ENCODE measurements at regions not wholly inside any gene's neighbourhood (a gene's known extent, or its start where the extent isn't known, plus 50 kb on each side); places are given as distances from the start of the nearest gene placed in this dataset.
"Not testable (repeated sequence)": the region's sequence is repeated elsewhere in the genome, so short reads cannot be mapped to it uniquely, and the experiment has no call there.

GRCh38 chr21:28066596-28067387, 925.9 kb downstream of the LTN1 start:
- Histone ChIP-seq H3K4me3 (ENCODE audit: low read length in 2 of 2) (no peak overlapping the region), H3K27me3 (ENCODE audit: insufficient read depth, low read length) (no peaks in the 10 kb centered on the region), H3K4me1 (ENCODE audit: insufficient read depth, low read length) (no peaks in the 10 kb centered on the region), H3K27ac (ENCODE audit: low read depth, low read length) (no peak overlapping the region), H3K36me3 (ENCODE audit: insufficient read depth, low read length) (no peaks in the 10 kb centered on the region), H3K9me3 (ENCODE audit: control insufficient read depth in 1 of 2, low read length in 2 of 2) (no peaks in the 10 kb centered on the region)
- Mint-ChIP-seq H3K9me3 (peaks cover 0 to 4% (median 0%) of the 10 kb centered on the region in 8 donors), H3K27ac (no peak overlapping the region), H3K4me1 (no peaks in the 10 kb centered on the region), H3K27me3 (no peaks in the 10 kb centered on the region), H3K4me3 (no peak overlapping the region), H3K36me3 (no peaks in the 10 kb centered on the region)
- no peak for DNase-seq
- POLR2A ChIA-PET (ENCODE audit: partially characterized antibody) = no interaction called here
- CTCF ChIA-PET (ENCODE audit: partially characterized antibody) = no interaction called here
- intact Hi-C loops (cut with micrococcal nuclease) = no loop called here

DNA sequence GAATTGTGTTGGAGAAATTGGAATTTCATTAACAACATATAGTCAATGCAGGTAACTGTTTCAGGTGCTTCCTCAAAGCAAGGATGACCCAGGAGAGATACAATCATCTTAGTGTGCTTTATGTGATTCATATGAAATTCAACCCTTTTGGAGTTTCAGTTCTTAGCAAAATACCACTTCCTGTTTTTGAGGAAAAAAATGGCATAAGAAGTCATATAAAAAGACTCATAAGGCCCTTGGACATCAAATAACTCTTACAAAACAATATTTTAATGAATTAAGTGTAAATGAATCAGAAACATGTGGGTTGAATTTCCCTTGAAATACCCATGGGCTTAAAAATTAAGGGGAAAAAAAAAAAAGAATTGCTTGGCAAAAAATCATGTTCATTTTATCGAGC, 926.6 kb downstream of the LTN1 start:
- POLR2A ChIA-PET (ENCODE audit: partially characterized antibody) = no interaction called here
- no peak overlapping the region for H3K4me3 ChIP-seq (ENCODE audit: low read length in 2 of 2)
- no peaks in the 10 kb centered on the region for H3K9me3 ChIP-seq (ENCODE audit: control insufficient read depth in 1 of 2, low read length in 2 of 2)
- no peaks in the 10 kb centered on the region for H3K36me3 ChIP-seq (ENCODE audit: insufficient read depth, low read length)
- CTCF ChIA-PET (ENCODE audit: partially characterized antibody) = no interaction called here
- H3K27me3 ChIP-seq (ENCODE audit: insufficient read depth, low read length) = no peaks in the 10 kb centered on the region
- H3K27ac ChIP-seq (ENCODE audit: low read depth, low read length) = no peak overlapping the region
- no peak overlapping the region for H3K27ac Mint-ChIP-seq
- no peak overlapping the region for H3K4me3 Mint-ChIP-seq
- H3K4me1 ChIP-seq (ENCODE audit: insufficient read depth, low read length) = no peaks in the 10 kb centered on the region
- no peak for DNase-seq
- H3K9me3 Mint-ChIP-seq = peaks cover 0 to 4% (median 0%) of the 10 kb centered on the region in 8 donors
- no peaks in the 10 kb centered on the region for H3K27me3 Mint-ChIP-seq
- intact Hi-C loops (cut with micrococcal nuclease) = no loop called here
- H3K36me3 Mint-ChIP-seq = no peaks in the 10 kb centered on the region
- no peaks in the 10 kb centered on the region for H3K4me1 Mint-ChIP-seq

GRCh38 chr21:28063241-28064216, 929.1 kb downstream of the LTN1 start:
- Mint-ChIP-seq H3K27ac (no peak overlapping the region), H3K4me1 (no peaks in the 10 kb centered on the region), H3K27me3 (no peaks in the 10 kb centered on the region), H3K36me3 (no peaks in the 10 kb centered on the region), H3K4me3 (no peak overlapping the region), H3K9me3 (peaks cover 0 to 4% (median 0%) of the 10 kb centered on the region in 8 donors)
- H3K27ac ChIP-seq (ENCODE audit: low read depth, low read length) = no peak overlapping the region
- no peaks in the 10 kb centered on the region for H3K4me1 ChIP-seq (ENCODE audit: insufficient read depth, low read length)
- DNase-seq = no peak
- H3K36me3 ChIP-seq (ENCODE audit: insufficient read depth, low read length) = no peaks in the 10 kb centered on the region
- no peak overlapping the region for H3K4me3 ChIP-seq (ENCODE audit: low read length in 2 of 2)
- intact Hi-C loops (cut with micrococcal nuclease) = no loop called here
- ChIA-PET POLR2A (ENCODE audit: partially characterized antibody) (no interaction called here), CTCF (ENCODE audit: partially characterized antibody) (no interaction called here)
- no peaks in the 10 kb centered on the region for H3K9me3 ChIP-seq (ENCODE audit: control insufficient read depth in 1 of 2, low read length in 2 of 2)
- H3K27me3 ChIP-seq (ENCODE audit: insufficient read depth, low read length) = no peaks in the 10 kb centered on the region

DNA sequence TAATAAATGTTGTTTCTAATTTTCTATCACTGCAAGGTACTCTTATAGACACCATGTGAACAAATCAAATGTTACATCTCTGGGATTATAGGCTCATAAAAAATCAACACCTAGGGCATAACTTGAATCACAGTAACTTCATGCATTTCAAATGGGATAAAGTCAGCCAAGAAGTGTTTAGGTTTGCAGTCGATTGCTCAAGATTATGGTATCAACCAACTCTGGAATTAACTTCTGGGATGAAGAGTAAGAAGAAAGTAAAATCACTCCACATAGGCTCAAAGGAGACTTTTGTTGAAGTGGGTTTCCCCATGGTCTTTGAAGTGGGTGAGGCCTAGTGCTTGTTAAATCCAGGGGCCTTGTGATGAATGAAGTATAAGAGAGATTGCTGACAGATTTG, 939.7 kb downstream of the LTN1 start:
- H3K4me3 Mint-ChIP-seq; DNase-seq; intact Hi-C loops (cut with micrococcal nuclease); H3K27ac ChIP-seq (ENCODE audit: low read depth, low read length); H3K4me1 ChIP-seq (ENCODE audit: insufficient read depth, low read length); H3K36me3 Mint-ChIP-seq; H3K36me3 ChIP-seq (ENCODE audit: insufficient read depth, low read length); H3K4me1 Mint-ChIP-seq; H3K27ac Mint-ChIP-seq; H3K9me3 Mint-ChIP-seq; H3K4me3 ChIP-seq (ENCODE audit: low read length in 2 of 2); H3K27me3 ChIP-seq (ENCODE audit: insufficient read depth, low read length); CTCF ChIA-PET (ENCODE audit: partially characterized antibody); POLR2A ChIA-PET (ENCODE audit: partially characterized antibody); H3K9me3 ChIP-seq (ENCODE audit: control insufficient read depth in 1 of 2, low read length in 2 of 2); H3K27me3 Mint-ChIP-seq: not testable (repeated sequence)

GRCh38 chr21:28051649-28052048, 941.0 kb downstream of the LTN1 start:
- POLR2A ChIA-PET (ENCODE audit: partially characterized antibody); H3K4me1 Mint-ChIP-seq; CTCF ChIA-PET (ENCODE audit: partially characterized antibody); H3K9me3 ChIP-seq (ENCODE audit: control insufficient read depth in 1 of 2, low read length in 2 of 2); H3K4me1 ChIP-seq (ENCODE audit: insufficient read depth, low read length); H3K4me3 ChIP-seq (ENCODE audit: low read length in 2 of 2); H3K36me3 Mint-ChIP-seq; intact Hi-C loops (cut with micrococcal nuclease); H3K4me3 Mint-ChIP-seq; H3K9me3 Mint-ChIP-seq; DNase-seq; H3K27ac ChIP-seq (ENCODE audit: low read depth, low read length); H3K27me3 ChIP-seq (ENCODE audit: insufficient read depth, low read length); H3K36me3 ChIP-seq (ENCODE audit: insufficient read depth, low read length); H3K27ac Mint-ChIP-seq; H3K27me3 Mint-ChIP-seq: not testable (repeated sequence)

- H3K27ac Mint-ChIP-seq; H3K36me3 ChIP-seq (ENCODE audit: insufficient read depth, low read length); H3K4me3 ChIP-seq (ENCODE audit: low read length in 2 of 2); H3K4me1 ChIP-seq (ENCODE audit: insufficient read depth, low read length); DNase-seq; H3K4me1 Mint-ChIP-seq; H3K27ac ChIP-seq (ENCODE audit: low read depth, low read length); POLR2A ChIA-PET (ENCODE audit: partially characterized antibody); CTCF ChIA-PET (ENCODE audit: partially characterized antibody); H3K9me3 ChIP-seq (ENCODE audit: control insufficient read depth in 1 of 2, low read length in 2 of 2); H3K4me3 Mint-ChIP-seq; H3K36me3 Mint-ChIP-seq; H3K27me3 Mint-ChIP-seq; intact Hi-C loops (cut with micrococcal nuclease); H3K27me3 ChIP-seq (ENCODE audit: insufficient read depth, low read length): not testable (repeated sequence)
- peaks cover 5 to 10% (median 8%) of the 10 kb centered on the region in 8 donors for H3K9me3 Mint-ChIP-seq
Measured at GRCh38 chr21:28035692-28036091, 957.0 kb downstream of the LTN1 start.

DNA sequence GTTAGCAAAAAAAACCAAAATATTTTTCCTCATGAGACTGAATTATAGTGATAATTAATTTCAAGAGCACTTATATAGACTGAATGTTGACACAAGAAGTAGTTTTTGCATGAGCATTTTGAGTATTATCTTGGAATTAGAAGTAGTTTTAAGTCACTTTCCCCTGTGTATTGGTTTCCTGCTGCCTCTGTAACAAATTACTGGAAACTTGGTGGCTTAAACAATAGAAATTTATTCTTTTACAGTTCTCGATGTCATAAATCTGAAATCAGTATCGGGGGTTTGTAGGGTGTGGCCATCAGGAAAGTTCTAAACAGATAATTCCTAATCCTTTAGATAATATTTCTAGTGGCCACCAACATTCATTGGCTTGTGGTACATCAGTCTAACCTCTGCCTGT, 957.8 kb downstream of the LTN1 start:
- H3K9me3 ChIP-seq (ENCODE audit: control insufficient read depth in 1 of 2, low read length in 2 of 2); H3K27ac ChIP-seq (ENCODE audit: low read depth, low read length); POLR2A ChIA-PET (ENCODE audit: partially characterized antibody); H3K36me3 ChIP-seq (ENCODE audit: insufficient read depth, low read length); H3K36me3 Mint-ChIP-seq; DNase-seq; H3K27me3 Mint-ChIP-seq; H3K4me3 ChIP-seq (ENCODE audit: low read length in 2 of 2); H3K4me1 Mint-ChIP-seq; H3K4me3 Mint-ChIP-seq; H3K27me3 ChIP-seq (ENCODE audit: insufficient read depth, low read length); H3K27ac Mint-ChIP-seq; CTCF ChIA-PET (ENCODE audit: partially characterized antibody); intact Hi-C loops (cut with micrococcal nuclease); H3K4me1 ChIP-seq (ENCODE audit: insufficient read depth, low read length): not testable (repeated sequence)
- peaks cover 5 to 12% (median 10%) of the 10 kb centered on the region in 8 donors for H3K9me3 Mint-ChIP-seq

Measured in CD4-positive, alpha-beta memory T cell (primary cell).